ENCODE measurements at regions not wholly inside any gene's neighbourhood (a gene's known extent, or its start where the extent isn't known, plus 50 kb on each side); places are given as distances from the start of the nearest gene placed in this dataset.

DNA sequence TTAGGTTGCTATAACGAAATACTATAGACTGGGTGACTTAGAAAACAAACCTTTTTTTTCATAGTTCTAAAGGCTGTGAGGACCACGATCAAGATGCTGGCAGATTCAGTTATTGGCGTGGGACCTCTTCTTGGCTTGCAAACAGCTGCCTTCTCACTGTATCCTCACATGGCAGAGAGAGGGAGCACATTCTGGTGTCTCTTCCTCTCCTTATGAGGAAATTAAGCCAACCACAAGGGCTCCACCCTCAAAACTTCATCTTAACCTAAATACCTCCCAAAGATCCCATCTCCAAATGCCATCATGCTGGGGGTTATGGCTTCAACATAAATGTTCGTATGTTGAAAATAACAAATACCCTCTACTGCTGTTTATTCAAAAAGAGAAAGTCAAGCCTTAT lies 197.1 kb downstream of the CEMIP2 start:
- TF ChIP-seq, protein P1, sequence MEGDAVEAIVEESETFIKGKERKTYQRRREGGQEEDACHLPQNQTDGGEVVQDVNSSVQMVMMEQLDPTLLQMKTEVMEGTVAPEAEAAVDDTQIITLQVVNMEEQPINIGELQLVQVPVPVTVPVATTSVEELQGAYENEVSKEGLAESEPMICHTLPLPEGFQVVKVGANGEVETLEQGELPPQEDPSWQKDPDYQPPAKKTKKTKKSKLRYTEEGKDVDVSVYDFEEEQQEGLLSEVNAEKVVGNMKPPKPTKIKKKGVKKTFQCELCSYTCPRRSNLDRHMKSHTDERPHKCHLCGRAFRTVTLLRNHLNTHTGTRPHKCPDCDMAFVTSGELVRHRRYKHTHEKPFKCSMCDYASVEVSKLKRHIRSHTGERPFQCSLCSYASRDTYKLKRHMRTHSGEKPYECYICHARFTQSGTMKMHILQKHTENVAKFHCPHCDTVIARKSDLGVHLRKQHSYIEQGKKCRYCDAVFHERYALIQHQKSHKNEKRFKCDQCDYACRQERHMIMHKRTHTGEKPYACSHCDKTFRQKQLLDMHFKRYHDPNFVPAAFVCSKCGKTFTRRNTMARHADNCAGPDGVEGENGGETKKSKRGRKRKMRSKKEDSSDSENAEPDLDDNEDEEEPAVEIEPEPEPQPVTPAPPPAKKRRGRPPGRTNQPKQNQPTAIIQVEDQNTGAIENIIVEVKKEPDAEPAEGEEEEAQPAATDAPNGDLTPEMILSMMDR (IDR thresholded peaks at IDR 0.05) = no peak
- TF ChIP-seq POLR2AphosphoS5 (IDR thresholded peaks at IDR 0.05) (no peak), EP300 (IDR thresholded peaks at IDR 0.05) (no peak), POLR2A (IDR thresholded peaks at IDR 0.05) (no peak)

All from suprapubic skin (tissue), 4 donors.